Kidney epithelial cell (primary cell): ENCODE measurements at regions not wholly inside any gene's neighbourhood (a gene's known extent, or its start where the extent isn't known, plus 50 kb on each side); places are given as distances from the start of the nearest gene placed in this dataset.
"Not testable (repeated sequence)": the region's sequence is repeated elsewhere in the genome, so short reads cannot be mapped to it uniquely, and the experiment has no call there.

Experiments
- DNase-seq: peaks from one replicate; pipeline ENCODE4 v3.0.0-alpha.2; 2010; ENCODE audit warnings: low read depth
- H3K27me3 ChIP-seq: 2 replicates; pipeline ENCODE4 v1.6.0; 2011; ENCODE audit warnings: low read length; ENCODE audit not compliant: control insufficient read depth, insufficient read depth
- H3K36me3 ChIP-seq: 2 replicates; pipeline ENCODE4 v1.5.1; 2011; ENCODE audit warnings: low read length; ENCODE audit not compliant: control insufficient read depth, insufficient read depth
- H3K4me3 ChIP-seq: 2 replicates; pipeline ENCODE4 v1.5.1; 2011; ENCODE audit warnings: low read depth, mild to moderate bottlenecking, control low read depth, low read length
- TF ChIP-seq, protein P1 (sequence below): IDR thresholded peaks from 2 replicates; pipeline ENCODE4 v1.5.1; 2011; ENCODE audit warnings: mild to moderate bottlenecking, moderate library complexity, low read length, control low read depth, inconsistent platforms; ENCODE audit not compliant: insufficient read depth, poor library complexity, severe bottlenecking

DNA sequence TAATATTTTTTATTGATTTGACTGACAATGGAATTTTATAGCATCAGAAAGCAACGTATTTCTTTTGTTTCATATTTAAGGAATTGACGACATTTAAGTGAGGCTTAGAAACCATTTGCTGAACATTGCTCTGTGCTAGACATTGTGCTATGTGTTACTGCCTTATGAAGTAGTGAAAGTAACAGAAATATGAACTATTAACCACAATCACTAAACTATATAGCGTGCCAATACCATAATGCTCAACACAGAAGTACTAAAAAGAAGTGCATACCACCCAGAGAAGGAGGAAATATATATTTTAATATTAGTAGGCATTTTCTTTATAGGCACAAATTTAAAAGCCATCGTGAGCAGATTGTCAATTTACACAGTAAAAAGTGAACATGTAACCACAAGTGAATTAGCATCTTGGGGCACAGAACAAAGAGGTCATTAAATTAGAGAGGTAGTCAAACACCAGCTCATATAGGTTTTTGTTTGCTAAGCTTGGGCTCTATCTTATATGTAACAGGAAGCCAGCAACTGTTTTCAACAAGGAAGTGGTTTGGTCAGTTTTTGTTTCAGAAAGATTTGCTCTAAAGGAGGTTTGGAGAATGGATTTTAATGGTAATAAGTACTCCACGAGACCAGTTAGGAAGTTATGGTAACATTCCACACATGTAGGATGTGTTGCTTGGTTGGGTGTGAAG lies 270.7 kb downstream of the GRXCR1 start:
- no peaks in the 10 kb centered on the region for H3K27me3 ChIP-seq
- TF ChIP-seq, protein P1, sequence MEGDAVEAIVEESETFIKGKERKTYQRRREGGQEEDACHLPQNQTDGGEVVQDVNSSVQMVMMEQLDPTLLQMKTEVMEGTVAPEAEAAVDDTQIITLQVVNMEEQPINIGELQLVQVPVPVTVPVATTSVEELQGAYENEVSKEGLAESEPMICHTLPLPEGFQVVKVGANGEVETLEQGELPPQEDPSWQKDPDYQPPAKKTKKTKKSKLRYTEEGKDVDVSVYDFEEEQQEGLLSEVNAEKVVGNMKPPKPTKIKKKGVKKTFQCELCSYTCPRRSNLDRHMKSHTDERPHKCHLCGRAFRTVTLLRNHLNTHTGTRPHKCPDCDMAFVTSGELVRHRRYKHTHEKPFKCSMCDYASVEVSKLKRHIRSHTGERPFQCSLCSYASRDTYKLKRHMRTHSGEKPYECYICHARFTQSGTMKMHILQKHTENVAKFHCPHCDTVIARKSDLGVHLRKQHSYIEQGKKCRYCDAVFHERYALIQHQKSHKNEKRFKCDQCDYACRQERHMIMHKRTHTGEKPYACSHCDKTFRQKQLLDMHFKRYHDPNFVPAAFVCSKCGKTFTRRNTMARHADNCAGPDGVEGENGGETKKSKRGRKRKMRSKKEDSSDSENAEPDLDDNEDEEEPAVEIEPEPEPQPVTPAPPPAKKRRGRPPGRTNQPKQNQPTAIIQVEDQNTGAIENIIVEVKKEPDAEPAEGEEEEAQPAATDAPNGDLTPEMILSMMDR: no peak
- DNase-seq: no peak
- no peak overlapping the region for H3K4me3 ChIP-seq
- no peaks in the 10 kb centered on the region for H3K36me3 ChIP-seq

DNA sequence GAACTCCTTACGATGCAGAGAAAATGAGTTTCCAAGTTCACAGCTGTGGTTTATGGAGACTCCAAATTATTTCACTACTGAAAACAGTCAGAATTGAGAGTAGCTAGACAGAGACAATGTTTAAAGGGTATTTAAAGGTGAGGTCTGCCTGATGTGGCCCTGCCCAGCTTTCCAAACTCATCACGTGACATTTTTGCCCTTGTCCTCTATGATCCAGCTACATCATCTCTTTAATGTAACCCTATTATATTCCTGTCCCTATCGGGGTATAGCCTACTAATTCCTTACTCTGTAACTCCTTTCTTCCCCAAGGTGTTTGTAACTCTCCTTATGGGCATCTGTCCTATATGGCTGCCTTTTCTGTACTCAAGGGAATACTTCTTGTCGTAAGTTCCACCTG lies 297.2 kb downstream of the GRXCR1 start:
- TF ChIP-seq, protein P1: no peak

DNA sequence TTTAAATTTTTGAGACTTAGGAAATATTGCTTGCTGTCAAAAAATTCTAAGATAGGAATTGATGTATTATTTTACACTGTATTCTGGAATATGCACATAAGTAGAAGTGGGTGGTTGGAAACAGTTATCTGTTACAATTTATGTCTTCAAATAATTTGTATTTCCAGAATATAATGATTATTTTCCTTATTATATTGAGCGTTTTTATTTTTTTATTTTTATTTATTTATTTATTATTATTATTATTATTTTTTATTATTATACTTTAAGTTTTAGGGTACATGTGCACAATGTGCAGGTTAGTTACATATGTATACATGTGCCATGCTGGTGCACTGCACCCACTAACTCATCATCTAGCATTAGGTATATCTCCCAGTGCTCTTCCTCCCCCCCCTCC lies 320.1 kb downstream of the GRXCR1 start:
- not testable (repeated sequence) for H3K4me3 ChIP-seq, H3K27me3 ChIP-seq, H3K36me3 ChIP-seq, DNase-seq

More for the DNA sequence above, 297.2 kb downstream of the GRXCR1 start:
- no peak for DNase-seq
- Histone ChIP-seq H3K36me3 (no peaks in the 10 kb centered on the region), H3K4me3 (no peak overlapping the region), H3K27me3 (no peaks in the 10 kb centered on the region)

DNA sequence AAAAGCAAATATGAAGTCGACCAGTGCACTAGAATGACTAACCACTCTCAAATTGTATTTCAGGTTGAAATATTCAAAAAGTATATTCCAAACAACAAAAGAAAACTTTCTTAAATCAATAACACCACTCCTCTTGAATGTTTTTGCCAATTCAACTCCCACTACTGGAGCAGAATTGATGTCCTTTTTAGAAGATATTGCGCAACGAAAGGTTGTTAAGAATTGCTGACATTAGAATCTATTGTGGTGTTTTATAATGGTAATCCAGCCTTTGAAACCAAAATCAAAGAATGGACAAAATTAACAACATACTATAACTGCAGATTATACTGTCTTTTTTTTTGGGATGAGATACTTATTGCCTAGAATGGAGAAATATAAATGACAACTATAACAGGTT lies 331.3 kb downstream of the GRXCR1 start:
- no peak for DNase-seq
- Histone ChIP-seq H3K36me3 (no peaks in the 10 kb centered on the region), H3K4me3 (no peak overlapping the region), H3K27me3 (no peaks in the 10 kb centered on the region)
- TF ChIP-seq, protein P1: no peak

DNA sequence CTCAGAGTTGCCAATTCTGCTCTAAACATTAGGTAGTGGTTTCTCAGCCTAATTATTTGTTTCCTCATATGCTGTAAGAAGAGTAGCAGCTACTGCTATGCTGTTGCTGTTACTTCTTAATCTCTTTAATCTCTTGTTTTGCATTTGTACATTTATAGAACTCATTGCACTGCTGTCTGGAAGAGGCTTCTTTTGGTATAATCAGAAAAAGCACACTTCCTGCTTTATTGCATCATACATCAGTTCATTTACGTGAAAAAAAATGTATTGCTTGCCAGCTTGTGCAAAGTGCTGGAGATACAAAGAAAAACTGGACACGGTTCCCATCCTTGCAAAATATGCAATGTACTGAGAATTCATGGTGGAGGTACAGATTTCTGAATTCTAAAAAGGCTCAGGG lies 332.0 kb downstream of the GRXCR1 start:
- H3K27me3 ChIP-seq: no peaks in the 10 kb centered on the region

DNA sequence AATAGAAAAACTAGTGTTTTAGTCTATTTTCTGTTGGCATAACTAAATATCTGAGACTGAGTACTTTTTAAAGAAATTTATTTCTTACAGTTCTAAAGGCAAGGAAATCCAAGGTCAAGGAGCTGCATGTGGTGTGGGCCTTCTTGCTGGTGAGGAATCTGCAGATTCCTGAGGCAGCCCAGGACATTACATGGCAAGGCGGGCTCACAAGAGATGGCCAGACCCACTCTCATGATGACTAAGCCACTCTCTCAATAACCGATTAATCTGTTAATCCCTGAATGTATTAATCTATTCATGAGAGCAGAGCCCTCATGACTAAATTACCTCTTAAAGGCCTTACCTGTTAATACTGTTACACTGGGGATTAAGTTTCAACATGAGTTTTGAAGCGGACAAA lies 340.8 kb downstream of the GRXCR1 start:
- DNase-seq: no peak
- Histone ChIP-seq H3K36me3 (no peaks in the 10 kb centered on the region), H3K4me3 (no peak overlapping the region), H3K27me3 (no peaks in the 10 kb centered on the region)
- TF ChIP-seq, protein P1: no peak

More for the DNA sequence above, 332.0 kb downstream of the GRXCR1 start:
- TF ChIP-seq, protein P1: no peak
- Histone ChIP-seq H3K4me3 (no peak overlapping the region), H3K36me3 (no peaks in the 10 kb centered on the region)
- no peak for DNase-seq
